Caco-2 (cell line): ENCODE measurements at regions not wholly inside any gene's neighbourhood (a gene's known extent, or its start where the extent isn't known, plus 50 kb on each side); places are given as distances from the start of the nearest gene placed in this dataset.
A peak's percentile ranks its signal among the peaks of the same experiment; 100 is the strongest.
"Not testable (repeated sequence)": the region's sequence is repeated elsewhere in the genome, so short reads cannot be mapped to it uniquely, and the experiment has no call there.

Source experiments
- BruUV-seq: library from RNA; stranded (reverse); fragments of 400-500 nt; replicated peaks from 2 replicates; lab custom pipeline; 2021; lab: Mats Ljungman, UMichigan
- CTCF ChIA-PET: fragments of 300-600 bp; sonication (Branson Sonifier 250); formaldehyde crosslinking; loops from one replicate; lab custom pipeline; 2022; ENCODE audit warnings: antibody characterized with exemption; lab: Charles Lee
- POLR2A ChIA-PET: fragments of 300-600 bp; sonication (Branson Sonifier 250); formaldehyde crosslinking; loops from one replicate; lab custom pipeline; 2022; ENCODE audit warnings: antibody characterized with exemption; lab: Charles Lee
- DNase-seq, 2 experiments: peaks; one replicate each; pipeline versions ENCODE4 v3.0.0 to v3.0.0-alpha.2; 2020 to 2022
- H3K27me3 ChIP-seq: replicated peaks from 2 replicates; pipeline ENCODE4 v1.6.0; 2011; ENCODE audit warnings: low read length; ENCODE audit not compliant: control insufficient read depth, insufficient read depth
- H3K36me3 ChIP-seq: 2 replicates; pipeline ENCODE4 v1.5.1; 2011; ENCODE audit warnings: low read length; ENCODE audit not compliant: control insufficient read depth, insufficient read depth
- H3K4me1 ChIP-seq: fragments of 250-450 bp; sonication (Bioruptor Pico); 2 replicates; pipeline ENCODE4 v1.5.1; 2020; ENCODE audit warnings: mild to moderate bottlenecking
- H3K4me3 ChIP-seq: 2 replicates; pipeline ENCODE4 v1.5.1; 2011; ENCODE audit warnings: low read depth, mild to moderate bottlenecking, control low read depth, low read length
- H3K9me3 ChIP-seq: fragments of 250-450 bp; sonication (Bioruptor Pico); 2 replicates; pipeline ENCODE4 v1.5.1; 2020; ENCODE audit warnings: mild to moderate bottlenecking, moderate library complexity
- H3K27ac Mint-ChIP-seq: one replicate; pipeline ENCODE4 v1.8.0; 2022; ENCODE audit warnings: mixed read lengths; ENCODE audit not compliant: unreplicated experiment
- H3K27me3 Mint-ChIP-seq: one replicate; pipeline ENCODE4 v1.8.0; 2022; ENCODE audit warnings: mixed read lengths; ENCODE audit not compliant: insufficient read depth, unreplicated experiment
- H3K36me3 Mint-ChIP-seq: one replicate; pipeline ENCODE4 v1.8.0; 2022; ENCODE audit warnings: mild to moderate bottlenecking, mixed read lengths; ENCODE audit not compliant: insufficient read depth, unreplicated experiment
- H3K4me1 Mint-ChIP-seq: one replicate; pipeline ENCODE4 v1.8.0; 2022; ENCODE audit warnings: low read depth, mixed read lengths; ENCODE audit not compliant: unreplicated experiment
- H3K4me3 Mint-ChIP-seq: one replicate; pipeline ENCODE4 v1.8.0; 2022; ENCODE audit warnings: mild to moderate bottlenecking, moderate library complexity, mixed read lengths; ENCODE audit not compliant: unreplicated experiment
- H3K9me3 Mint-ChIP-seq: one replicate; pipeline ENCODE4 v1.8.0; 2022; ENCODE audit warnings: mixed read lengths; ENCODE audit not compliant: unreplicated experiment
- intact Hi-C: fragments of 100-400 bp; cut with micrococcal nuclease; formaldehyde crosslinking; loops from one replicate; pipeline ENCODE4 v1.10.0; 2022; ENCODE audit not compliant: unreplicated experiment
- TF ChIP-seq, protein P1 (sequence below), 2 experiments: fragments of 200-600 bp in 1 of 2; IDR thresholded peaks; 1 replicate in 1 of 2; 2 replicates in 1 of 2; pipeline versions ENCODE4 v1.5.1 to v1.8.0; 2011 to 2022; ENCODE audit warnings: antibody characterized with exemption in 1 of 2, control low read depth in 1 of 2, inconsistent platforms in 1 of 2, low read depth in 1 of 2, low read length in 1 of 2, mild to moderate bottlenecking in 1 of 2, moderate library complexity in 1 of 2; ENCODE audit not compliant: insufficient read depth in 1 of 2, severe bottlenecking in 1 of 2, unreplicated experiment in 1 of 2

- TF ChIP-seq, protein P1, sequence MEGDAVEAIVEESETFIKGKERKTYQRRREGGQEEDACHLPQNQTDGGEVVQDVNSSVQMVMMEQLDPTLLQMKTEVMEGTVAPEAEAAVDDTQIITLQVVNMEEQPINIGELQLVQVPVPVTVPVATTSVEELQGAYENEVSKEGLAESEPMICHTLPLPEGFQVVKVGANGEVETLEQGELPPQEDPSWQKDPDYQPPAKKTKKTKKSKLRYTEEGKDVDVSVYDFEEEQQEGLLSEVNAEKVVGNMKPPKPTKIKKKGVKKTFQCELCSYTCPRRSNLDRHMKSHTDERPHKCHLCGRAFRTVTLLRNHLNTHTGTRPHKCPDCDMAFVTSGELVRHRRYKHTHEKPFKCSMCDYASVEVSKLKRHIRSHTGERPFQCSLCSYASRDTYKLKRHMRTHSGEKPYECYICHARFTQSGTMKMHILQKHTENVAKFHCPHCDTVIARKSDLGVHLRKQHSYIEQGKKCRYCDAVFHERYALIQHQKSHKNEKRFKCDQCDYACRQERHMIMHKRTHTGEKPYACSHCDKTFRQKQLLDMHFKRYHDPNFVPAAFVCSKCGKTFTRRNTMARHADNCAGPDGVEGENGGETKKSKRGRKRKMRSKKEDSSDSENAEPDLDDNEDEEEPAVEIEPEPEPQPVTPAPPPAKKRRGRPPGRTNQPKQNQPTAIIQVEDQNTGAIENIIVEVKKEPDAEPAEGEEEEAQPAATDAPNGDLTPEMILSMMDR (IDR thresholded peaks at IDR 0.05; ENCODE audit: insufficient read depth in 1 of 2, low read depth in 1 of 2, low read length in 1 of 2, severe bottlenecking in 1 of 2, unreplicated experiment in 1 of 2): no peak
- Mint-ChIP-seq H3K27ac (no peak overlapping the region), H3K27me3 (peaks cover 3% of the 10 kb centered on the region), H3K9me3 (no peaks in the 10 kb centered on the region), H3K36me3 (peaks cover 4% of the 10 kb centered on the region), H3K4me1 (peaks cover 17% of the 10 kb centered on the region), H3K4me3 (no peak overlapping the region)
- DNase-seq: peak; percentile 62 to 75
- no peaks in the 10 kb centered on the region for H3K4me1 ChIP-seq
- no peaks in the 10 kb centered on the region for H3K36me3 ChIP-seq
- ChIA-PET CTCF (no interaction called here), POLR2A (no interaction called here)
- no peaks in the 10 kb centered on the region for H3K9me3 ChIP-seq
- no TSS peak for BruUV-seq
- H3K4me3 ChIP-seq: no peak overlapping the region
- no peaks in the 10 kb centered on the region for H3K27me3 ChIP-seq
- intact Hi-C loops: loop anchor here (10.0 kb wide), 1 partner anchor 333 kb away; no protein-coding TSS in a partner anchor
These were observed 112.2 kb upstream of the FAN1 start for GRCh38 chr15:30791239-30792175.

DNA sequence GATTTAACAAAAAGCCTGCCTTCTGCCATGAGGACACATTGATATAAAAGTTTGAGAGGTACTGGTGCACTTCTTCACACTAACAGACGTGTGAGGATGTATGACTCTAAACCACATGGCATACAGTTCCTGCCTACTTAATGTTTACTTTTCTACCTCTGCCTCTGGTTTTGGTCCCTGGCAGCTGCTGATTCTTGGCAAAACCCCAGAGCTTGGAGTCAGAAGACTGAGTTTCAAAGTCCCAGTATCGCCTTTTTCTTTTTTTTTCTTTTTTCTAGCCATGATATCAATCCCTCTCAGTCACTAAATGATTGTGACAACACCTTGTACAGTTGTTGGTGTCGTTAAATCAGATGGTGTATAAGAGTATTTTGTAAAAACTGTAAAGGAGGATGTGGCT lies 110.9 kb upstream of the FAN1 start:
- H3K9me3 ChIP-seq, DNase-seq, CTCF ChIA-PET, BruUV-seq, H3K27ac Mint-ChIP-seq, H3K36me3 Mint-ChIP-seq, H3K4me1 ChIP-seq, H3K4me1 Mint-ChIP-seq, H3K27me3 Mint-ChIP-seq, H3K27me3 ChIP-seq, POLR2A ChIA-PET, H3K9me3 Mint-ChIP-seq, H3K4me3 ChIP-seq, H3K36me3 ChIP-seq, H3K4me3 Mint-ChIP-seq: not testable (repeated sequence)
- intact Hi-C loops: loop anchor here (10.0 kb wide), 1 partner anchor 332 kb away; no protein-coding TSS in a partner anchor

GRCh38 chr15:30794388-30794787 lies 109.3 kb upstream of the FAN1 start:
- H3K4me1 Mint-ChIP-seq: peaks cover 9% of the 10 kb centered on the region
- ChIA-PET CTCF (no interaction called here), POLR2A (no interaction called here)
- no peaks in the 10 kb centered on the region for H3K36me3 ChIP-seq
- intact Hi-C loops: loop anchor here (10.0 kb wide), 1 partner anchor 330 kb away; no protein-coding TSS in a partner anchor
- H3K27me3 Mint-ChIP-seq: no peaks in the 10 kb centered on the region
- H3K4me3 Mint-ChIP-seq: no peak overlapping the region
- H3K36me3 Mint-ChIP-seq: peaks cover 4% of the 10 kb centered on the region
- H3K9me3 ChIP-seq: no peaks in the 10 kb centered on the region
- H3K27ac Mint-ChIP-seq: no peak overlapping the region
- no peak overlapping the region for H3K4me3 ChIP-seq
- no peaks in the 10 kb centered on the region for H3K4me1 ChIP-seq
- TF ChIP-seq, protein P1 (IDR thresholded peaks at IDR 0.05; ENCODE audit: insufficient read depth in 1 of 2, low read depth in 1 of 2, low read length in 1 of 2, severe bottlenecking in 1 of 2, unreplicated experiment in 1 of 2): no peak
- no TSS peak for BruUV-seq
- no peak for DNase-seq
- no peaks in the 10 kb centered on the region for H3K9me3 Mint-ChIP-seq
- no peaks in the 10 kb centered on the region for H3K27me3 ChIP-seq
